ENCODE measurements at regions not wholly inside any gene's neighbourhood (a gene's known extent, or its start where the extent isn't known, plus 50 kb on each side); places are given as distances from the start of the nearest gene placed in this dataset.
"Not testable (repeated sequence)": the region's sequence is repeated elsewhere in the genome, so short reads cannot be mapped to it uniquely, and the experiment has no call there.

DNA sequence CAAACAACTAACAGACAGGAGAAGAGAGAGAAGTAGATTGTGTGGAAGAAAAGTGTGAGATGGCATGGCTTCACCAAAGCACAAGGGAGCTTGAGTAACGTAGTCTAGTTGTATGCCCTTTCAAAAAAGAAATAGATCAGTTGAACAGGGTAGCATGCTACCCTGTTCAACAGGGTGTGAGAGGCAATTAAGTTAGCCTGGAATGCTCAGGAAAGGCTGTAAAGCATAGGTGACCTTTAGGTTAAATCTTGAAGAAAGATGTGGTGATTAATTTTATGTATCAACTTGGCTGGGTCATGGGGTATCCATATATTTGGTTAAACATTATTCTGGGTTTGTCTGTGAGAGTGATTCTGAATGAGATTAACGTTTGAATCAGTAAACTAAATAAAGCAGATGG is 61.8 kb upstream of the ZC3H15 start:
- no peaks in the 10 kb centered on the region for H3K9me3 ChIP-seq (ENCODE audit: low read length)
- no peaks in the 10 kb centered on the region for H3K36me3 ChIP-seq (ENCODE audit: insufficient read depth, low read length)
- H3K27ac Mint-ChIP-seq: peak overlapping the region in 1 of 8 donors; percentile 1
- no peaks in the 10 kb centered on the region for H3K27me3 Mint-ChIP-seq
- POLR2A ChIA-PET: no interaction called here
- H3K4me3 Mint-ChIP-seq: no peak overlapping the region
- H3K4me1 Mint-ChIP-seq: peaks cover 8 to 13% (median 10%) of the 10 kb centered on the region in 3 donors
- H3K27me3 ChIP-seq (ENCODE audit: insufficient read depth, low read length, poor library complexity, severe bottlenecking): no peaks in the 10 kb centered on the region
- H3K4me3 ChIP-seq (ENCODE audit: low read length): no peak overlapping the region
- H3K36me3 Mint-ChIP-seq: no peaks in the 10 kb centered on the region
- CTCF ChIA-PET: no interaction called here
- no peak overlapping the region for H3K27ac ChIP-seq (ENCODE audit: low read depth, low read length)
- no peak for DNase-seq
- no peaks in the 10 kb centered on the region for H3K9me3 Mint-ChIP-seq
- peaks cover 10% of the 10 kb centered on the region for H3K4me1 ChIP-seq (ENCODE audit: insufficient read depth, low read length)

DNA sequence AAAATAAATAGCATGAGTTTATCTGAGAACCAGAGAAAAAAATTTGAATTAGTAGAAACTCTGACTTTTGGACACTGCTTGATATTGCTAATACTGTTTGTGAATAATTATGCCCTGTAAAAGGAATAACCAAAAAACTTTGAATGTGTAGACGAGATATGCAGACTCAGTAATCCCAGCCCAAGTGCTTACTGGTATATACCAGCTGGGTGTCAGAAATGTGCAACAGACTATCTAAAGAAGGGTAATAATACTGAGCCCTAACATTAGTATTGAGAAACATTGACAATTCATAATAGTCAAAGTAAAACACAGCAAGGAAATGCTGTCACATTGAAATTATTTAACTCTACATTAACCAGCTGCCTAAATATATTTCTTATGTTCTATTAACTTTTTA is 60.5 kb upstream of the ZC3H15 start:
- Histone ChIP-seq H3K27me3 (ENCODE audit: insufficient read depth, low read length, poor library complexity, severe bottlenecking) (no peaks in the 10 kb centered on the region), H3K4me3 (ENCODE audit: low read length) (no peak overlapping the region), H3K27ac (ENCODE audit: low read depth, low read length) (no peak overlapping the region), H3K4me1 (ENCODE audit: insufficient read depth, low read length) (peaks cover 10% of the 10 kb centered on the region), H3K9me3 (ENCODE audit: low read length) (no peaks in the 10 kb centered on the region), H3K36me3 (ENCODE audit: insufficient read depth, low read length) (no peaks in the 10 kb centered on the region)
- H3K27ac Mint-ChIP-seq: no peak overlapping the region
- CTCF ChIA-PET: no interaction called here
- POLR2A ChIA-PET: no interaction called here
- H3K9me3 Mint-ChIP-seq: no peaks in the 10 kb centered on the region
- H3K36me3 Mint-ChIP-seq: peaks cover 0 to under 1% (median 0%) of the 10 kb centered on the region in 3 donors
- peaks cover 8 to 13% (median 10%) of the 10 kb centered on the region in 3 donors for H3K4me1 Mint-ChIP-seq
- no peaks in the 10 kb centered on the region for H3K27me3 Mint-ChIP-seq
- DNase-seq: no peak
- H3K4me3 Mint-ChIP-seq: no peak overlapping the region

DNA sequence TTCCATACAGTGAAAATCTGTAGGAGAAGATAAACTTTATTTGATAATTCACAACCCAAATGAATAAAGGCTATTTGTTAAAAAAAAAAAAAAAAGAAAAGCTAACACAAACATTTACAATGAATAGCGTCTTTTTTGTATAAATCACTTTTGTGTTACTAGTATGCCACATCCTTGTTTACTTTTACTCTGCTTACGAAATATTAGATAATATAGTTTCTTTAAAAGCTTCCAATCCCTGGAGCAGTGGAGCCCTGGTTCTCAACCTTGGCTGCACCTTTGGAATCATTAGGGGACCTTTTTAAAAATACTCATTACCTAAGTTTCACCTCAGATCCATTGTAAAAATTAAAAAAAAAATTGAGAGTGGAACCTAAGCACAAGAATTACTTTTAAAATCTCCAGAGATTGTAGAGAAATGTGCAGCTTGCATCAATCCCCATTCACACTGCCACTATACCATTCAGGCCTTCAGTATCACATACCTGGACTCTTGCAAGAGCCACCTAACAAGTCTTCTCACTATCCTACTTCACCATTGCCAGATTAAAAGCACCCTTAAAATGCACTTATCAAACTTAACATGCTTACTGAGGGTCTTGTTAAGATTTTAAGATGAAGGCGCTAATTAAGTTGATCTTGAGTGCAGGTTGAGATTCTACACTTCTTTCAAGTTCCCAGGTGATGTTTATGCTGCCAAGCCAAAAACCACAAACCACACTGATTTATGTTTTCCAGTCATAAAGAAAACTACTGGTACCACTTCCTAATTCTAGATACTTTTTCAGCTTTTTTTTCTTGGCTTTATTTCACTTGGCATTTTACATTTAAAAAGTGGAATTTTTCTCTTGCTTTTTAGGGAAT is 59.7 kb upstream of the ZC3H15 start:
- Histone ChIP-seq H3K36me3 (ENCODE audit: insufficient read depth, low read length) (no peaks in the 10 kb centered on the region), H3K4me1 (ENCODE audit: insufficient read depth, low read length) (peaks cover 10% of the 10 kb centered on the region), H3K27me3 (ENCODE audit: insufficient read depth, low read length, poor library complexity, severe bottlenecking) (no peaks in the 10 kb centered on the region), H3K4me3 (ENCODE audit: low read length) (no peak overlapping the region), H3K27ac (ENCODE audit: low read depth, low read length) (no peak overlapping the region), H3K9me3 (ENCODE audit: low read length) (no peaks in the 10 kb centered on the region)
- H3K36me3 Mint-ChIP-seq: peaks cover 0 to 2% (median 0%) of the 10 kb centered on the region in 3 donors
- no peaks in the 10 kb centered on the region for H3K27me3 Mint-ChIP-seq
- POLR2A ChIA-PET: no interaction called here
- peak in 1 of 5 donors; percentile 30 for DNase-seq
- peaks cover 8 to 13% (median 10%) of the 10 kb centered on the region in 3 donors for H3K4me1 Mint-ChIP-seq
- H3K27ac Mint-ChIP-seq: peak overlapping the region in 3 of 8 donors; percentile 11 to 36 (median 35)
- H3K9me3 Mint-ChIP-seq: no peaks in the 10 kb centered on the region
- no peak overlapping the region for H3K4me3 Mint-ChIP-seq
- CTCF ChIA-PET: no interaction called here

DNA sequence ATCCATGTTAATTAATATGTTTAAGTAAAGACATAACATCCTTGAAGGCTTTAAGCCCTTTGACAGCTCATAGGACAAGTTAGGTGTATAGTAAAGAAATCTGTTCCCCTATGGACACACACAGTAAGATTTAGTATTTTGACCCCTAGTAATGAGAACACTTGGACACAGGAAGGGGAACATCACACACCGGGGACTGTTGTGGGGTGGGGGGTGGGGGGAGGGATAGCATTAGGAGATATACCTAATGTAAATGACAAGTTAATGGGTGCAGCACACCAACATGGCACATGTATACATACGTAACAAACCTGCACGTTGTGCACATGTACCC is 59.1 kb upstream of the ZC3H15 start:
- H3K27ac Mint-ChIP-seq; DNase-seq; H3K4me3 Mint-ChIP-seq; H3K9me3 ChIP-seq (ENCODE audit: low read length); H3K36me3 ChIP-seq (ENCODE audit: insufficient read depth, low read length); H3K36me3 Mint-ChIP-seq; POLR2A ChIA-PET; H3K9me3 Mint-ChIP-seq; CTCF ChIA-PET; H3K27me3 ChIP-seq (ENCODE audit: insufficient read depth, low read length, poor library complexity, severe bottlenecking); H3K27me3 Mint-ChIP-seq; H3K4me3 ChIP-seq (ENCODE audit: low read length); H3K27ac ChIP-seq (ENCODE audit: low read depth, low read length); H3K4me1 ChIP-seq (ENCODE audit: insufficient read depth, low read length): not testable (repeated sequence)
- peaks cover 8 to 13% (median 10%) of the 10 kb centered on the region in 3 donors for H3K4me1 Mint-ChIP-seq

DNA sequence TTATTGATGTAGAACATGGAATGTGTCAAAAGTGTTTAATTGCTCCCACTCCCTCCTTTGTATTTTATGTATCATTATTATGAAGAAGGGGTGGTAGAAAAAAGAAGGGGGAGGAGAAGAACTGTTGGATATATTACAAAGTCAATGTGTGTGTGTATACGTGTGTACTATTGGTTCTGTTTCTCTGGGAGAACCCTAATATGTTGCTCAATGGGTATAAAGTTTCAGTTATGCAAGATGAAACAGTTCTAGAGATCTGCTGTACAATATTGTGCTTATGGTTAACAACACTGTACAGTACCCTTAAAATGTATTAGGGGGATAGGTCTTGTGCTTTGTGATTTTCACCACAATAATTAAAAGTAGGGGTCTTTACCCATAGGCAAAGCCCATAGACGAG is 58.1 kb upstream of the ZC3H15 start:
- CTCF ChIA-PET: no interaction called here

DNA sequence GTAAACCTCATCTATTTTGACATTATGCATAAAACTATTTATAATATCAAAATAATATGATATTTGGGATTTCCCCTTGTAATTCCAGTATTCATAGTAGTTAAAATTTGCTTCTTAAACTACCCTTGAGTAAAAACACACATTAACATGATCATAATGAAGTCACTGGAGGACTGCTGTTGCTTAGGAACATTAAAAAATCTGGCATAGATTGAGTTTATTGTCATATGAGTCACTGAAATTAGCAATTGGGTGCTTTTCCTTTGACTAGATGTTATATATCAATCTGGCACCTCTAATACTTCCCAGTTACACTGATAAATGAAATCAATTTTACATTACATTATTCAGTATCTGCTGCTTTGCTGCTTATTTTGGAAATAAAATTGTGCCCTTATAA is 57.0 kb upstream of the ZC3H15 start:
- Histone ChIP-seq H3K4me1 (ENCODE audit: insufficient read depth, low read length) (peaks cover 10% of the 10 kb centered on the region), H3K27ac (ENCODE audit: low read depth, low read length) (no peak overlapping the region), H3K9me3 (ENCODE audit: low read length) (no peaks in the 10 kb centered on the region), H3K4me3 (ENCODE audit: low read length) (no peak overlapping the region), H3K27me3 (ENCODE audit: insufficient read depth, low read length, poor library complexity, severe bottlenecking) (no peaks in the 10 kb centered on the region), H3K36me3 (ENCODE audit: insufficient read depth, low read length) (no peaks in the 10 kb centered on the region)
- no peak overlapping the region for H3K4me3 Mint-ChIP-seq
- ChIA-PET POLR2A (no interaction called here), CTCF (no interaction called here)
- H3K27ac Mint-ChIP-seq: no peak overlapping the region
- peaks cover 8 to 13% (median 10%) of the 10 kb centered on the region in 3 donors for H3K4me1 Mint-ChIP-seq
- DNase-seq: no peak
- H3K27me3 Mint-ChIP-seq: no peaks in the 10 kb centered on the region
- H3K9me3 Mint-ChIP-seq: no peaks in the 10 kb centered on the region
- peaks cover 1 to 9% (median 2%) of the 10 kb centered on the region in 3 donors for H3K36me3 Mint-ChIP-seq

More for the DNA sequence above, 58.1 kb upstream of the ZC3H15 start:
- DNase-seq: no peak
- no peaks in the 10 kb centered on the region for H3K9me3 ChIP-seq (ENCODE audit: low read length)
- H3K27me3 Mint-ChIP-seq: no peaks in the 10 kb centered on the region
- H3K9me3 Mint-ChIP-seq: no peaks in the 10 kb centered on the region
- no peak overlapping the region for H3K4me3 Mint-ChIP-seq
- H3K4me1 ChIP-seq (ENCODE audit: insufficient read depth, low read length): peaks cover 10% of the 10 kb centered on the region
- H3K36me3 ChIP-seq (ENCODE audit: insufficient read depth, low read length): no peaks in the 10 kb centered on the region
- H3K4me3 ChIP-seq (ENCODE audit: low read length): no peak overlapping the region
- no peak overlapping the region for H3K27ac Mint-ChIP-seq
- peaks cover 8 to 13% (median 10%) of the 10 kb centered on the region in 3 donors for H3K4me1 Mint-ChIP-seq
- no peaks in the 10 kb centered on the region for H3K27me3 ChIP-seq (ENCODE audit: insufficient read depth, low read length, poor library complexity, severe bottlenecking)
- peaks cover 0 to 4% (median 2%) of the 10 kb centered on the region in 3 donors for H3K36me3 Mint-ChIP-seq
- no peak overlapping the region for H3K27ac ChIP-seq (ENCODE audit: low read depth, low read length)
- POLR2A ChIA-PET: no interaction called here

DNA sequence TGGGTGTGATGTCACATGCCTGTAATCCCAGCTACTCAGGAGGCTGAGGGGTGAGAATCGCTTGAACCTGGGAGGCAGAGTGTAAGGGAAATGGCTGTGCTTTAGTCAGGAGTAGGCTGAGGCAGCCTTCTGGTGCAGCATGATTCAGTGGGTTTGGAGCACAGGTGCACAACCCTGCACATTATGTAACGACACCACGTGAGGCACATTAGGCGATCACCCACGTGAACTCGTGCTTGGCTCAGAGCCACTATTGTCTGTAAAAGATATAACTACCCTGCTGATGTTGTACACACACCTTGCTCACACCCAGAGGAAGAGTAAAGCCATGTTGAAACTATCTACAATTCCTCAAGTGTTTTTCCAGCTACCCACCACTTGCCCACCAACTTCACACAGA is 54.8 kb upstream of the ZC3H15 start:
- DNase-seq: no peak
- no peaks in the 10 kb centered on the region for H3K27me3 ChIP-seq (ENCODE audit: insufficient read depth, low read length, poor library complexity, severe bottlenecking)
- H3K27ac Mint-ChIP-seq: no peak overlapping the region
- no peak overlapping the region for H3K4me3 Mint-ChIP-seq
- peaks cover 6 to 25% (median 12%) of the 10 kb centered on the region in 3 donors for H3K36me3 Mint-ChIP-seq
- ChIA-PET CTCF (no interaction called here), POLR2A (no interaction called here)
- H3K4me3 ChIP-seq (ENCODE audit: low read length): no peak overlapping the region
- no peaks in the 10 kb centered on the region for H3K9me3 ChIP-seq (ENCODE audit: low read length)
- H3K4me1 Mint-ChIP-seq: peaks cover 8 to 9% (median 9%) of the 10 kb centered on the region in 3 donors
- H3K36me3 ChIP-seq (ENCODE audit: insufficient read depth, low read length): no peaks in the 10 kb centered on the region
- no peak overlapping the region for H3K27ac ChIP-seq (ENCODE audit: low read depth, low read length)
- peaks cover 7% of the 10 kb centered on the region for H3K4me1 ChIP-seq (ENCODE audit: insufficient read depth, low read length)
- no peaks in the 10 kb centered on the region for H3K27me3 Mint-ChIP-seq
- peaks cover 0 to 2% (median 0%) of the 10 kb centered on the region in 5 donors for H3K9me3 Mint-ChIP-seq

DNA sequence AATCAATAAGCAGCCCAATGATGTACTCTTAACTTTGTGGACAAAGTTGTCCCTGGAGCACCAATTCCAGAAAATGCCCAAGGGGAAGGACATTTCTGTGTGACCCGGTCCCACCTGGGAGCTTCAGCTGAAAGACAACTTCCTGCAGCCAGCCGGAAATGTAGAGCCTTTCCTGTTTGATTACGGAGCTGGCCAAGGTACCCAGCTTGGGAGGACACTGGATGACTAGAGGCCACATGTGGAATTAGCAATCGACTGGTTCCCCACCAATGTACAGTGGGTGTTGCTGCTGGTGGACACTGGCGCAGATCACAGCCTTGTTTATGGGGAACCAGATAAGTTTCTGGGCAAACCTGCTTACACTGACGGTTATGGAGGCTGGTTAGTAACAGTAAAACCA is 53.0 kb upstream of the ZC3H15 start:
- Mint-ChIP-seq H3K4me3 (no peak overlapping the region), H3K36me3 (peaks cover 6 to 39% (median 19%) of the 10 kb centered on the region in 3 donors), H3K4me1 (no peaks in the 10 kb centered on the region), H3K27ac (no peak overlapping the region), H3K27me3 (no peaks in the 10 kb centered on the region), H3K9me3 (peaks cover 0 to 2% (median 0%) of the 10 kb centered on the region in 5 donors)
- CTCF ChIA-PET: no interaction called here
- DNase-seq: no peak
- Histone ChIP-seq H3K27me3 (ENCODE audit: insufficient read depth, low read length, poor library complexity, severe bottlenecking) (no peaks in the 10 kb centered on the region), H3K4me1 (ENCODE audit: insufficient read depth, low read length) (no peaks in the 10 kb centered on the region), H3K9me3 (ENCODE audit: low read length) (no peaks in the 10 kb centered on the region), H3K27ac (ENCODE audit: low read depth, low read length) (no peak overlapping the region), H3K4me3 (ENCODE audit: low read length) (no peak overlapping the region), H3K36me3 (ENCODE audit: insufficient read depth, low read length) (no peaks in the 10 kb centered on the region)
- POLR2A ChIA-PET: no interaction called here

Data from CD8-positive, alpha-beta memory T cell (primary cell).